Neuronal stem cell (in vitro differentiated cells): ENCODE measurements at regions not wholly inside any gene's neighbourhood (a gene's known extent, or its start where the extent isn't known, plus 50 kb on each side); places are given as distances from the start of the nearest gene placed in this dataset.

Source experiments
- DNase-seq: peaks from one replicate; pipeline ENCODE4 v3.0.0-alpha.2; 2013; ENCODE audit warnings: low spot score
- H2AFZ ChIP-seq: one replicate; pipeline ENCODE4 v1.6.1; 2013; ENCODE audit warnings: mild to moderate bottlenecking, low read length, inconsistent platforms
- H2AK5ac ChIP-seq: 2 replicates; pipeline ENCODE4 v1.6.1; 2013; ENCODE audit warnings: low read depth, mild to moderate bottlenecking, inconsistent platforms, low read length, moderate library complexity, mixed read lengths
- H2BK120ac ChIP-seq: 2 replicates; pipeline ENCODE4 v1.6.1; 2013; ENCODE audit warnings: low read depth, mild to moderate bottlenecking, inconsistent platforms, low read length, moderate library complexity, mixed read lengths
- H2BK12ac ChIP-seq: one replicate; pipeline ENCODE4 v1.6.1; 2013; ENCODE audit warnings: low read length, inconsistent platforms
- H2BK15ac ChIP-seq: 2 replicates; pipeline ENCODE4 v1.6.1; 2013; ENCODE audit warnings: mild to moderate bottlenecking, low read length, inconsistent platforms, mixed read lengths
- H2BK5ac ChIP-seq: one replicate; pipeline ENCODE4 v1.6.1; 2013; ENCODE audit warnings: inconsistent platforms, mild to moderate bottlenecking, low read length, moderate library complexity
- H3K14ac ChIP-seq: one replicate; pipeline ENCODE4 v1.6.1; 2013; ENCODE audit warnings: low read length, inconsistent platforms
- H3K18ac ChIP-seq: 2 replicates; pipeline ENCODE4 v1.6.1; 2013; ENCODE audit warnings: low read length, inconsistent platforms
- H3K23ac ChIP-seq: 2 replicates; pipeline ENCODE4 v1.6.1; 2013; ENCODE audit warnings: low read depth, mild to moderate bottlenecking, mixed read lengths, low read length, inconsistent platforms; ENCODE audit not compliant: poor library complexity
- H3K27ac ChIP-seq: replicated peaks from 3 replicates; pipeline ENCODE4 v1.5.1; 2013; ENCODE audit warnings: low read length, inconsistent platforms
- H3K27me3 ChIP-seq, 3 experiments: 2 replicates each; pipeline ENCODE4 v1.6.1; 2013; ENCODE audit warnings: low read length in 3 of 3, mild to moderate bottlenecking in 2 of 3, inconsistent platforms in 1 of 3, low read depth in 1 of 3, mixed read lengths in 1 of 3, moderate library complexity in 1 of 3; ENCODE audit not compliant: control insufficient read depth in 3 of 3, insufficient read depth in 3 of 3
- H3K36me3 ChIP-seq, 2 donors: replicated peaks in 1 of 2; 2 replicates each; pipeline ENCODE4 v1.6.1; 2013; ENCODE audit warnings: low read length in 2 of 2; ENCODE audit not compliant: control insufficient read depth in 2 of 2, insufficient read depth in 2 of 2
- H3K4ac ChIP-seq: 2 replicates; pipeline ENCODE4 v1.6.1; 2013; ENCODE audit warnings: inconsistent platforms, mild to moderate bottlenecking, low read length, moderate library complexity
- H3K4me1 ChIP-seq, 2 donors: 1 replicate in 1 of 2; 2 replicates in 1 of 2; pipeline ENCODE4 v1.6.1; 2013; ENCODE audit warnings: low read length in 2 of 2, low read depth in 1 of 2; ENCODE audit not compliant: control insufficient read depth in 2 of 2, insufficient read depth in 1 of 2
- H3K4me2 ChIP-seq: one replicate; pipeline ENCODE4 v1.6.1; 2013; ENCODE audit warnings: mild to moderate bottlenecking, low read length, inconsistent platforms; ENCODE audit not compliant: insufficient read depth, poor library complexity, severe bottlenecking
- H3K4me3 ChIP-seq, 2 donors: 2 replicates each; pipeline ENCODE4 v1.5.1; 2013; ENCODE audit warnings: low read length in 2 of 2, mild to moderate bottlenecking in 2 of 2, inconsistent platforms in 1 of 2, moderate library complexity in 1 of 2
- H3K79me1 ChIP-seq: one replicate; pipeline ENCODE4 v1.6.1; 2013; ENCODE audit warnings: low read depth, mild to moderate bottlenecking, inconsistent platforms, low read length, moderate library complexity
- H3K9ac ChIP-seq: one replicate; pipeline ENCODE4 v1.6.1; 2013; ENCODE audit warnings: mild to moderate bottlenecking, low read depth, low read length, inconsistent platforms; ENCODE audit not compliant: poor library complexity
- H3K9me3 ChIP-seq, 2 donors: replicated peaks in 1 of 2; 2 replicates each; pipeline versions ENCODE3 to v1.6.1; 2013; ENCODE audit warnings: low read length in 2 of 2, mild to moderate bottlenecking in 2 of 2, inconsistent platforms in 1 of 2, low read depth in 1 of 2, mixed read lengths in 1 of 2, moderate library complexity in 1 of 2; ENCODE audit not compliant: control insufficient read depth in 2 of 2, insufficient read depth in 1 of 2
- H4K8ac ChIP-seq: one replicate; pipeline ENCODE4 v1.6.1; 2013; ENCODE audit warnings: low read depth, mild to moderate bottlenecking, inconsistent platforms, low read length, moderate library complexity
- H4K91ac ChIP-seq: one replicate; pipeline ENCODE4 v1.6.1; 2013; ENCODE audit warnings: low read length, low read depth, mild to moderate bottlenecking, inconsistent platforms; ENCODE audit not compliant: poor library complexity
- WGBS, 2 donors: extraction: QIAGEN DNeasy Blood & Tissue Kit; methylation state at CpG; one replicate each; pipeline ENCODE4 v1.1.7; 2013; ENCODE audit warnings: missing lambda C conversion rate in 2 of 2, mixed read lengths in 1 of 2; ENCODE audit not compliant: insufficient read length in 2 of 2, insufficient replicate concordance in 1 of 2; ENCODE audit errors: extremely low coverage in 2 of 2; 5-methylcytosine and 5-hydroxymethylcytosine counted together

GRCh38 chr1:36652011-36652410, 169.3 kb upstream of the CSF3R start:
- H3K14ac ChIP-seq, result no peak overlapping the region
- no peak overlapping the region for H3K27ac ChIP-seq
- H3K4me2 ChIP-seq, result no peak overlapping the region
- H3K27me3 ChIP-seq, result peaks cover 0 to 3% (median 0%) of the 10 kb centered on the region in 3 experiments
- WGBS, 2 donors, result no CpG with 5 or more reads among the region's 2 CpGs
- no peaks in the 10 kb centered on the region for H3K36me3 ChIP-seq
- no peak overlapping the region for H3K4me3 ChIP-seq
- no peak for DNase-seq
- no peak overlapping the region for H2AK5ac ChIP-seq
- H4K8ac ChIP-seq, result no peak overlapping the region
- no peak overlapping the region for H3K18ac ChIP-seq
- H3K4ac ChIP-seq, result no peak overlapping the region
- H3K4me1 ChIP-seq, result peaks cover 0 to 8% of the 10 kb centered on the region in 2 donors
- H3K23ac ChIP-seq, result no peak overlapping the region
- no peak overlapping the region for H2BK5ac ChIP-seq
- H2BK12ac ChIP-seq, result no peak overlapping the region
- H4K91ac ChIP-seq, result no peak overlapping the region
- no peaks in the 10 kb centered on the region for H3K9me3 ChIP-seq
- no peak overlapping the region for H2AFZ ChIP-seq
- H3K79me1 ChIP-seq, result no peaks in the 10 kb centered on the region
- H2BK15ac ChIP-seq, result no peak overlapping the region
- H3K9ac ChIP-seq, result no peak overlapping the region
- no peak overlapping the region for H2BK120ac ChIP-seq

GRCh38 chr1:36651176-36651910, 168.6 kb upstream of the CSF3R start:
- Histone ChIP-seq H2BK15ac (no peak overlapping the region), H3K18ac (no peak overlapping the region), H3K4me3 (no peak overlapping the region), H3K9ac (no peak overlapping the region), H3K14ac (no peak overlapping the region), H2BK12ac (no peak overlapping the region), H3K4ac (no peak overlapping the region), H4K91ac (no peak overlapping the region), H3K27ac (no peak overlapping the region), H2BK5ac (no peak overlapping the region), H3K23ac (no peak overlapping the region), H2BK120ac (no peak overlapping the region), H2AFZ (no peak overlapping the region), H2AK5ac (peak overlapping the region; percentile 29), H3K27me3 (peaks cover 0 to 6% (median 0%) of the 10 kb centered on the region in 3 experiments), H3K79me1 (no peaks in the 10 kb centered on the region), H3K36me3 (no peaks in the 10 kb centered on the region), H3K4me1 (peaks cover 0 to 8% of the 10 kb centered on the region in 2 donors), H4K8ac (no peak overlapping the region), H3K4me2 (no peak overlapping the region), H3K9me3 (no peaks in the 10 kb centered on the region)
- WGBS, 2 donors, result no CpG with 5 or more reads among the region's 3 CpGs
- no peak for DNase-seq

DNA sequence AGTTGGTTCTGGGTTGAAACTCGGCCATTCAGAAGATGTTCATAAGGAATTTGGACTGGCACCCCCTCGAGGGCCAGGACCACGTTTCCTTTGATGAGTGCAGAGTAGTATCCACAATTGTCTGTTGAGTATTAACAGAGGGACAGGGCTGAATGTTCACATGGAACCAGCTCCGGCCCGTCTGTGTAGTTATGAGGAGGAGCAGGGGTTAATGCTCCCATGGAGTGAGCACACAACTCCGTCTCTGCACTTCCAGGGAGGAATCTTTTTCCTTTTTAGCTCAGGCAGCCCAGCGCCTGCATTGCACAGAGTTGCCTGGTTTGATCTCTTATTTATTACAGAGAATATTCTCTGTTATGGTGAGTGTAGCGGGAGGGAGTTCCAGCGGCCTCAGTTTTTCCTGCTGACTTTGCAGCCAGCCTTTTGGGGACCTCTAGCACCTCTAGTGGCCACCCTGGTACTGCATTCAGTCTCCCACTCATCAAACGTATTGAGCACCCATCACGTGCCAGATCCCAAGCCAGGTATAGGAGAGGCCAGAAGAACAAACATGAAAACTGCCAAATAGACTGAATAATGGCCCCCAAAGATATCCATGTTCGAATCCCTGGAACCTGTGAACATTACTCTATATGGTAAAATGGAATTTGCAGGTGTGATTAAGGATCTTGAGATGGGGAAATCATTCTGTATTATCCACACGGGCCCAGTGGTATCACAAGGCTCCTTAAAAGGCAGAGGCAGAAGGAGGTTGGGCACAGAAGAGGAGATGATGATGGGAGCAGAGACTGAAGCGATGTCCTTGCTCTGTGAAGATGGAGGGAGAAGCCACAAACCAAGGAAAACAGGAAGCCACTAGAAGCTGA, 167.7 kb upstream of the CSF3R start:
- H3K18ac ChIP-seq, result no peak overlapping the region
- H3K27ac ChIP-seq, result no peak overlapping the region
- no peaks in the 10 kb centered on the region for H3K79me1 ChIP-seq
- H3K9me3 ChIP-seq, result no peaks in the 10 kb centered on the region
- no peak overlapping the region for H4K91ac ChIP-seq
- H3K14ac ChIP-seq, result no peak overlapping the region
- H3K36me3 ChIP-seq, result no peaks in the 10 kb centered on the region
- no CpG with 5 or more reads among the region's 14 CpGs for WGBS, 2 donors
- peak overlapping the region; percentile 29 for H2AK5ac ChIP-seq
- no peak overlapping the region for H3K23ac ChIP-seq
- H2BK15ac ChIP-seq, result no peak overlapping the region
- no peak overlapping the region for H3K4me3 ChIP-seq
- no peak overlapping the region for H2BK12ac ChIP-seq
- H3K4ac ChIP-seq, result no peak overlapping the region
- no peak overlapping the region for H2BK5ac ChIP-seq
- DNase-seq, result peak; percentile 57
- H3K27me3 ChIP-seq, result peaks cover 0 to 15% (median 0%) of the 10 kb centered on the region in 3 experiments
- peaks cover 0 to 8% of the 10 kb centered on the region in 2 donors for H3K4me1 ChIP-seq
- no peak overlapping the region for H3K9ac ChIP-seq
- H4K8ac ChIP-seq, result no peak overlapping the region
- H2BK120ac ChIP-seq, result no peak overlapping the region
- no peak overlapping the region for H2AFZ ChIP-seq
- no peak overlapping the region for H3K4me2 ChIP-seq

GRCh38 chr1:36645867-36646266, 163.2 kb upstream of the CSF3R start:
- Histone ChIP-seq H2AFZ (no peak overlapping the region), H2BK15ac (no peak overlapping the region), H4K91ac (no peak overlapping the region), H3K14ac (no peak overlapping the region), H3K36me3 (no peaks in the 10 kb centered on the region), H2BK120ac (no peak overlapping the region), H3K79me1 (no peaks in the 10 kb centered on the region), H3K27me3 (peaks cover 0 to 32% (median 0%) of the 10 kb centered on the region in 3 experiments), H3K4me3 (no peak overlapping the region), H3K27ac (no peak overlapping the region), H4K8ac (no peak overlapping the region), H2BK5ac (no peak overlapping the region), H3K4me1 (peaks cover 0 to 8% of the 10 kb centered on the region in 2 donors), H2AK5ac (peak overlapping the region; percentile 44), H3K4me2 (no peak overlapping the region), H3K18ac (no peak overlapping the region), H3K9me3 (no peaks in the 10 kb centered on the region), H3K4ac (no peak overlapping the region), H3K9ac (no peak overlapping the region), H3K23ac (no peak overlapping the region), H2BK12ac (no peak overlapping the region)
- no CpG with 5 or more reads among the region's 10 CpGs for WGBS, 2 donors
- DNase-seq, result no peak
